ENCODE measurements at regions not wholly inside any gene's neighbourhood (a gene's known extent, or its start where the extent isn't known, plus 50 kb on each side); places are given as distances from the start of the nearest gene placed in this dataset.

- no peak for TF ChIP-seq CTCF (IDR thresholded peaks at IDR 0.05; ENCODE audit: low read depth, low read length)
- DNase-seq (ENCODE audit: extremely low read depth, low read depth): no peak
These were observed 115.0 kb downstream of the DACT1 start for GRCh38 chr14:58752771-58753201.

- TF ChIP-seq CTCF (IDR thresholded peaks at IDR 0.05; ENCODE audit: low read depth, low read length): no peak
- no peak for DNase-seq (ENCODE audit: extremely low read depth, low read depth)
These were observed 117.5 kb downstream of the DACT1 start for GRCh38 chr14:58755031-58755925.

GRCh38 chr14:58760121-58760520 lies 122.4 kb downstream of the DACT1 start:
- TF ChIP-seq CTCF (IDR thresholded peaks at IDR 0.05; ENCODE audit: low read depth, low read length): no peak
- DNase-seq (ENCODE audit: extremely low read depth, low read depth): no peak

- DNase-seq (ENCODE audit: extremely low read depth, low read depth): no peak
- TF ChIP-seq CTCF (IDR thresholded peaks at IDR 0.05; ENCODE audit: low read depth, low read length): no peak
These were observed 124.9 kb downstream of the DACT1 start for GRCh38 chr14:58762629-58763028.

GRCh38 chr14:58763210-58763609 lies 125.4 kb downstream of the DACT1 start:
- no peak for DNase-seq (ENCODE audit: extremely low read depth, low read depth)
- no peak for TF ChIP-seq CTCF (IDR thresholded peaks at IDR 0.05; ENCODE audit: low read depth, low read length)

- no peak for TF ChIP-seq CTCF (IDR thresholded peaks at IDR 0.05; ENCODE audit: low read depth, low read length)
- no peak for DNase-seq (ENCODE audit: extremely low read depth, low read depth)
These were observed 127.7 kb downstream of the DACT1 start for GRCh38 chr14:58765418-58765831.

- no peak for TF ChIP-seq CTCF (IDR thresholded peaks at IDR 0.05; ENCODE audit: low read depth, low read length)
- no peak for DNase-seq (ENCODE audit: extremely low read depth, low read depth)
These were observed 128.1 kb downstream of the DACT1 start for GRCh38 chr14:58765843-58766242.
